ENCODE measurements at regions not wholly inside any gene's neighbourhood (a gene's known extent, or its start where the extent isn't known, plus 50 kb on each side); places are given as distances from the start of the nearest gene placed in this dataset.
"Not testable (repeated sequence)": the region's sequence is repeated elsewhere in the genome, so short reads cannot be mapped to it uniquely, and the experiment has no call there.

DNA sequence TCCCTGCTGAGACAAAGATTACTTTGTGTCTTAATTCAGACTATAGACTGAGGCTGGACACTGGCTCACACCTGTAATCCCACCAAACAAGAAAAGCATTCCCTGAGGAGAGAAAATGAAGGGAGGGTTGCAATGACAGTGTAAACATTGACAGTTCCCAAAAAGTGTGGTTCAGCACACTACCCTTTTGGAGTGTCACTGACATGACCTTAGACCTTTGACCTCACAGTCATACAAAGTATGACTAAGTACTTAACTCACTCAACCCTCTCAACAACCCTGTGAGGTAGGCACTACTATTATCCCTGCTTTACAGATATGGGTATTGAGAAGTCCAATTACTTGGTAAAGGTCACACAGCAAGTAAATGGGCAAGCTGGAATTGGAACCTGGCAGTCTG is 341.7 kb downstream of the LRRC3B start:
- no peak for DNase-seq

DNA sequence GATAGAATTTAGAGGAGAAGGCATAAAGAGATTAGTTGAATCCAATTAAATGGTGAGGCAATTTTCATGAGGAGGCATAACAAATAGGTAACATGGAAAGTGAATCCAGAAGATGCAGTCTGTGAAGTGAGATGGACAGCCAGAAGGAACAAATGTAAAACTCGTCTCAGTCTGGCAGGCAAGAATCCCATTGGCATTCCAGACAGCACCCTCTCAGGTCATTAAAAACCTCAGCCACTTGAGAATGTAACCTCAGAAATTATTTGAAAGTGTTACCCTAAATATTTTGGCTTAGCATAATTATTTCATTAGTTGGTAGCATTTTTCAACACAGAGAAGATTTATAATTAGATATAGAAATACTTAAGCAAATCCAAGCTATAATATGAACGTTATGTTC is 342.3 kb downstream of the LRRC3B start:
- no peak for DNase-seq

- no peak for DNase-seq
Observed at GRCh38 chr3:26967501-26967900, 344.9 kb downstream of the LRRC3B start.

DNA sequence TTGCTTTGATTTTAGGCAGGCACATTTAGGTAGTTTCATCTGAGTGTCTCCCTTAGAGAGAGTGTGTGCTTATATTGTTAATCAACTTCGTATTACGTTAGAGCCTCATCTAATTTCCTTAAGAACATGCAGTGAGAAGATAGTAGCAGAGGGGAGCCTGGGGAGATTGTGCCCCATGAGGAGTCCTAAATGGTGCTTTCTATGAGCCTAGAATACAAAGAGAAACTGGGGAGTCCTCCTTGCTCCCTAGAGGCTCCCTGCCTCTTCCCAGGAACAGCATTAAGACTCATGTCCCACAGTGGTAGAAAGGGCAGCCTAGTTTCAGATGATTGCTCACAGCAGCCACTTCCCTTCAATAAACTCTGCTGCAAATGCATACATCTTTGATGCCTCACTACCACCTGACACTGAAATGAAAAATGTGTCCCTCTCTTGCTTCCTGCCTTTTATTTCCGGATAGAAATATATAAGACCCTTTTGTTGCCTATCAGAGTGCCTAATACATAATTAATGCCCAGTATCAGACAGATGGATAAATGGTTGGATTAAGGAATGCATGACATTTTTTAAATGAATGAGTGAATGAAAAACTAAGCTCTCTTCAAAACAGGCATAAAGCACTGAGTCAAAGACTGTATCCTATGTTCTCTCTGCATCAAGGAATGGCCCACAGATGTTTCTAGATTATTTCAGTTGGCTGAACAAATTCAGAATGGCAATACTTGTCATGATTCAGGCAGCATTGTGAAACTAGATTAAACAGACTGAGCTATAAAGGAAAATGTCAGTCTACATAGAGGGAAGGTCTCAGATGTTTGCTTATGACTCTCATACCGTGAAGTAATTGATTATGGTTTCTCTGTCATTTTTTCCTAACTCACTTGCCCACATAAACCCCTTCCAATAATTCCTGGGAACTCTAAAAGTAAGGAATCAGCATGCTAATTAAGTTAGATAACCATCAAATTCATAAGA is 362.1 kb downstream of the LRRC3B start:
- no peak for DNase-seq

- no peak for DNase-seq
Observed at GRCh38 chr3:26989037-26989436, 366.5 kb downstream of the LRRC3B start.

DNA sequence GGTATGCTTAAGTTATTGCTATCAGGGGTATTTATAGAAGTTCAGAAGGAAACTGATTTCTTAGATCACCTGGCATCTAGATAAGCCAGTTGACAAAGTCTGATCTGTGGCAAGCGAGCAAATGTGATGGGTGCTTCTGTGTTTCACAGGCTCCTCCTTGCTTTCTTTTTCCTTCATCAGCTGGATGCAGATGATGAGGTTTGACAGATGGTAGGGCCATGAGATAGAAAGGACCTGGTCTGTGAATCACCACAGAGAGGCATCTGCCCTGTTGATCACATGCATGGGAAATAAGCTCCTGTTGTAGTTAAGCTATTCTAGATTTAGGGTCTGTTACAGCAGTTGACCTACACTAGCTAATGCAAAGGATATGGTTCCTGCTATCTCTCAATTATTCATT is 372.0 kb downstream of the NEK10 start:
- DNase-seq, result no peak

DNA sequence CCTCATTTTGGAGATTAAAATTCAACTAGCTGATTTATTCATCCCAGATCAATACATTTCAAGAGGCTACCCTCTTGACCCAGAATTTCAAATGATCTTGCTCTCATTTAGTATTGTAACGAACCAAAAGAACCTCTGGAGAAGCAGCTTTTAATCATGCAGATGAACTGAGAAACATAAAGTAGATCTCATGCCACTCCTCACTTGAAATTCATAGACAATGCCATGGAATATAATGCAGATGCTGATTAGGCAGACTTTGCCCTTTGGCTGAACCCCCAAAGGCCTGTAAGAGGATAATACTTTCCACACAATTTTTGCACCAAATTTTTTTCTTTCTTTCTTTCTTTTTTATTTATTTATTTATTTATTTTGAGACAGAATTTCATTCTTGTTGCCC is 358.3 kb downstream of the NEK10 start:
- no peak for DNase-seq

GRCh38 chr3:27022096-27022761 is 347.0 kb downstream of the NEK10 start:
- DNase-seq, result peak in 1 of 58 donors; percentile 1

DNA sequence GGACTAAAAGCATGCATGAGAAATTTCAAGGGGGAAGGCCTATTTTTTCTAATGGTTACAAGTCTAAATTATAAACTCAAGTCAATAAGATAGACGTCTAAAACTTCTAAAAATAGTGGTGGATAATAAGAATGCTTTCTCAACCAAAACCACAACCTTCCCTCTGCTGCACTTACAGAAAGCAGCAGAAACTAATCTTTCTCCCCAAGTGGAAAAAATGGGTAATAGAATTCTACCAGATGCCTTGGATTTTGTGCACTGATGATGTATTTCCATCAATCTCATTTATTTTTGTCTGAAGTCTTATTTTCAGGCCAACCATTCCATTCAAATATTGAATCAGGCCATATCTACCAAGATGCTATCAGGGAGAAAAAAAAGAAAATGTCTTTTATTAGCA is 344.7 kb downstream of the NEK10 start:
- DNase-seq, result no peak

DNA sequence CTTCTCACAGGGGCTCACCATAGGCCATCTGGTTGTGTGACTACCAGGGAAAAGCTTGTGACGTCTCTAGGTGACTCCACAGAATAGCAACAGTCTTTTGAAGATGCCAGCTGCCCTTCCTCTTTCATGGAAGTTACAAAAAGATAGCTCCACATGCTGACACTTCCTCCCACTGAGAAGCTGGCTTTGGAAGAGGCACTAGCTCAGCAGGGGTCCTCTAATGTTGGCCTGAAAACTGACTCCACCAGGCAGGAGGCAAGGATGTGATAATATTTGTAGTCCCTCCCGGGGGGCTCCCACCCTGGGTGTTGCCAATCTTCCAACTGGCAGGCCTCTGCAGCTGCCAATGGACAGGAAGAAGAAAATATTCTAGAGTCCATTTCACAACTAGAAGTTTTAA is 343.5 kb downstream of the NEK10 start:
- DNase-seq, result no peak

GRCh38 chr3:27031476-27031875 is 337.7 kb downstream of the NEK10 start:
- DNase-seq, result no peak

GRCh38 chr3:27034255-27034654 is 334.9 kb downstream of the NEK10 start:
- no peak for DNase-seq

DNA sequence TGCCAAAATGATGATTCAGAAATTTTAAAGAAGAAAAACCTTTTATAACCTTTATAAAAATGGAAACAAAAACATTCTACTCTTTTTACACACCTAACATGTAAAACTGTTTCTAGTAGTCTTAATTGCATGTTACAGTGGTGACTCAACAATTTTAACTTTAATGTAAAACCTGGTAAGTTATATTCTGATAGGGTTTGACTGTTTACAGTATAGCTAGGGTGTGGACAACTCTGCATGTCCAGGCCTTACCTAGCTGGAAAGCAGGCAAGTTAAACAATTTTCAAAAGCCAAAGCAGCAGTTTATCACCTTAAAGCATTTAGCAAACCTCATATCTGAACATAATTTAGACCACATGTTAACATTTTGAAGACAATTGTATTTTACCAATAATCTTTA is 328.5 kb downstream of the NEK10 start:
- no peak for DNase-seq

GRCh38 chr3:27042541-27042940 is 326.6 kb downstream of the NEK10 start:
- not testable (repeated sequence) for DNase-seq

- no peak for DNase-seq
Observed at GRCh38 chr3:27043328-27043955, 325.7 kb downstream of the NEK10 start.

DNA sequence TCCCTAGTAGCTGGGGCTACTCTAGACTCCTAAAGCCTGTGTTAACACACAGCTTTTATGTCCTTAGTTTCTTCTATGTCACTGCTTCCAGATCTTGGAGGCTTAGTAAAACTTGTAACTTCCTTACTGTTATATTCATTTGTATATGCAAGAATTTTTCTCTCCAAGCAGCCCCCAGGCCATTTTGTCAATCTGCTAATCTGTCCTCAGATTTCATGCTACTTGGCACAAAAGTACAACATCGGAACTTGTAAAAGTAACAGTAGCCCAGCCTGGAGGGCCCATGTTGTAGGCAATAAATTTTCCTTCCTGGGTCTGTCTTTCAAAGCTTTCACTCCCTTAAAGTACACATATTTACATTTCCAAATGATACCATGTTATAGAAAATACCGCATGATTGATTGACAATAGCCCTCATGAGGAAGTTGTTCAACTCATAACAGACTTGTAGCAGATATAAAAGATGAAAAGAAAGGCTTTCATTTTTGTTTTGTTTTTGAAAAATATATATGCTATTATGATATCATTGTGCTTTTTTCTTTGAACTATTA is 324.2 kb downstream of the NEK10 start:
- no peak for DNase-seq

GRCh38 chr3:27046351-27046750 is 322.8 kb downstream of the NEK10 start:
- DNase-seq, result no peak

DNA sequence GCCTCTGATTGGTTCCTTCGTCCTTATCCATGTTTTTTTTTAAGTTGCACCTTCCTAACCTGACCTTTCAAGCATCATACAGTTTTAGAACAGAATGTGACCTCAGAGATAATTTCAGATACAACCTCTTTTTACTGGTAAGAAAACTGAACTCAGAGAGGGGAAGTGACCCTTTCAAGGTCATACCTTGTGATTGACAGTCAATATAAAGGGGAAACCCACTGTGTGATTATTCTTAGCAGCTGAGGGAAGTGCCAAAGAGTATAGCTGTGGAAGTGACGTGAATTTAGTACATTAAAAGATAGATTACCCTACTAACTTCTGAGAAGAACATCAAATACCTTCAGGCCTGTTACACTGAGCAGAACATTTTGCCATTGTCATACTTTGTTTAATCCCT is 319.4 kb downstream of the NEK10 start:
- no peak for DNase-seq

- not testable (repeated sequence) for DNase-seq
Observed at GRCh38 chr3:27051527-27051926, 317.7 kb downstream of the NEK10 start.

DNA sequence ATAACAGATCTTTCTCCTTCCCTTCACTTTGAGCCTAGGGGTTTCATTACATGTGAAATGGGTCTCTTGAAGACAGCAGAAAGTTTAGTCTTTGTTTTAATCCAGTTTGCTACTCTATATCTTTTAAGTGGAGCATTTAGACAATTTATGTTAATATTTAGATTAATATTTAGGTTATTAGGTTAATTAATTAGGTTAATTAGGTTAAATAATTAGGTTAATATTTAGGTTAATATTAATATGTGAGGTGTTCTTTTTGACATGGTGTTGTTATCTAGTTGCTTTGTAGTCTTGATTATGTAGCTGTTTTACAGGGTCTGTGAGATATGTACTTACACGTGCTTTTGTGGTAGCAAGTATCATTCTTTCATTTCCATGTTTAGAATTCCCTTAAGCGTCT is 312.9 kb downstream of the NEK10 start:
- no peak for DNase-seq

GRCh38 chr3:27059489-27059888 is 309.7 kb downstream of the NEK10 start:
- no peak for DNase-seq

Measured in anterior cingulate cortex (tissue), 58 donors.